HCT116 (cell line): ENCODE measurements at regions not wholly inside any gene's neighbourhood (a gene's known extent, or its start where the extent isn't known, plus 50 kb on each side); places are given as distances from the start of the nearest gene placed in this dataset.

Experiments
- ATAC-seq: fragments of 200-7000 bp; cut with Tn5 transposase; 2 replicates; pipeline ENCODE4 v1.9.1; 2020; ENCODE audit warnings: mild to moderate bottlenecking, moderate library complexity
- BruUV-seq: library from RNA; stranded (reverse); fragments of 400-500 nt; replicated peaks from 2 replicates; lab custom pipeline; 2021; lab: Mats Ljungman, UMichigan
- CTCF ChIA-PET: fragments of 300-600 bp; sonication (Branson Sonifier 250); formaldehyde crosslinking; loops from one replicate; lab custom pipeline; 2021; ENCODE audit warnings: antibody characterized with exemption; lab: Charles Lee
- POLR2A ChIA-PET: fragments of 300-600, 350-600 bp; sonication (Branson Sonifier 250); formaldehyde crosslinking; loops from one replicate; lab custom pipeline; 2021; ENCODE audit warnings: antibody characterized with exemption; lab: Charles Lee
- RAD21 ChIA-PET, 2 experiments: fragments of 300-600 bp; sonication (Branson Sonifier 250); formaldehyde crosslinking; loops; one replicate each; lab custom pipeline; 2023; ENCODE audit warnings: low total read pairs in 2 of 2; ENCODE audit not compliant: uncharacterized antibody in 2 of 2, unreplicated experiment in 2 of 2, low non-redundant PET in 1 of 2; lab: Charles Lee
- DNase-seq: peaks from one replicate; pipeline ENCODE4 v3.0.0-alpha.2; 2010; ENCODE audit warnings: low read depth, low spot score
- H2AFZ ChIP-seq: fragments of 200-600 bp; shearing (Covaris generic), sonication (generic); 2 replicates; pipeline ENCODE4 v1.6.1; 2017; ENCODE audit warnings: low read depth, mixed run types, mixed read lengths, antibody characterized with exemption, low read length; ENCODE audit not compliant: poor library complexity, severe bottlenecking
- H3K27ac ChIP-seq: 2 replicates; pipeline ENCODE4 v1.5.1; 2012; ENCODE audit warnings: low read depth, low read length
- H3K27me3 ChIP-seq: fragments of 200-600 bp; sonication (generic); 2 replicates; pipeline ENCODE4 v1.6.1; 2016; ENCODE audit warnings: mixed run types, low read length, mixed read lengths; ENCODE audit not compliant: insufficient read depth
- H3K36me3 ChIP-seq, 2 experiments: fragments of 200-500 bp in 1 of 2; fragments of 200-600 bp in 1 of 2; sonication (Bioruptor generic) in 1 of 2; sonication (generic) in 1 of 2; 2 replicates each; pipeline versions ENCODE4 v1.5.1 to v1.6.1; 2014 to 2016; ENCODE audit warnings: low read length in 2 of 2, inconsistent platforms in 1 of 2, mixed read lengths in 1 of 2, mixed run types in 1 of 2; ENCODE audit not compliant: insufficient read depth in 2 of 2, control insufficient read depth in 1 of 2
- H3K4me1 ChIP-seq, 2 experiments: fragments of 200-600 bp in 1 of 2; sonication (generic) in 1 of 2; 2 replicates each; pipeline versions ENCODE4 v1.5.1 to v1.6.1; 2012 to 2017; ENCODE audit warnings: low read length in 2 of 2, inconsistent platforms in 1 of 2, mild to moderate bottlenecking in 1 of 2, mixed read lengths in 1 of 2, mixed run types in 1 of 2, moderate library complexity in 1 of 2; ENCODE audit not compliant: insufficient read depth in 2 of 2, control insufficient read depth in 1 of 2
- H3K4me2 ChIP-seq: fragments of 200-600 bp; sonication (generic); 2 replicates; pipeline ENCODE4 v1.6.1; 2017; ENCODE audit warnings: mixed run types, low read length, mixed read lengths
- H3K4me3 ChIP-seq, 2 experiments: fragments of 200-600 bp in 1 of 2; sonication (generic) in 1 of 2; replicated peaks in 1 of 2; 2 replicates each; pipeline ENCODE4 v1.5.1; 2011 to 2016; ENCODE audit warnings: low read length in 2 of 2, control low read depth in 1 of 2, low read depth in 1 of 2, mild to moderate bottlenecking in 1 of 2, mixed read lengths in 1 of 2, mixed run types in 1 of 2
- H3K79me2 ChIP-seq: fragments of 200-600 bp; sonication (generic); 2 replicates; pipeline ENCODE4 v1.6.1; 2017; ENCODE audit warnings: mild to moderate bottlenecking, mixed run types, low read length, moderate library complexity, mixed read lengths; ENCODE audit not compliant: insufficient read depth
- H3K9ac ChIP-seq: fragments of 200-600 bp; sonication (generic); 2 replicates; pipeline ENCODE4 v1.6.1; 2016; ENCODE audit warnings: low read length, mixed read lengths
- H3K9me2 ChIP-seq: fragments of 200-600 bp; sonication (generic), shearing (Covaris generic); 2 replicates; pipeline ENCODE4 v1.6.1; 2017; ENCODE audit warnings: mixed run types, mild to moderate bottlenecking, moderate library complexity; ENCODE audit not compliant: insufficient read depth
- H3K9me3 ChIP-seq, 2 experiments: fragments of 200-500 bp in 1 of 2; fragments of 200-600 bp in 1 of 2; sonication (Bioruptor generic) in 1 of 2; sonication (generic) in 1 of 2; 2 replicates each; pipeline ENCODE4 v1.6.1; 2014 to 2017; ENCODE audit warnings: low read length in 2 of 2, mixed read lengths in 2 of 2, inconsistent platforms in 1 of 2, low read depth in 1 of 2, mild to moderate bottlenecking in 1 of 2, mixed run types in 1 of 2, moderate library complexity in 1 of 2; ENCODE audit not compliant: control insufficient read depth in 1 of 2, insufficient read depth in 1 of 2
- H4K20me1 ChIP-seq: fragments of 200-600 bp; sonication (generic), shearing (Covaris generic); 2 replicates; pipeline ENCODE4 v1.6.1; 2017; ENCODE audit warnings: mixed run types, mild to moderate bottlenecking, moderate library complexity; ENCODE audit not compliant: insufficient read depth
- CBX3 ChIP-seq: IDR thresholded peaks from 2 replicates; pipeline ENCODE4 v1.6.1; 2012; ENCODE audit warnings: low read depth
- CEBPB ChIP-seq: IDR thresholded peaks from 2 replicates; pipeline ENCODE4 v1.6.1; 2012; ENCODE audit warnings: low read depth
- FOSL1 ChIP-seq: IDR thresholded peaks from 2 replicates; pipeline ENCODE4 v1.6.1; 2012; ENCODE audit warnings: low read depth
- JUND ChIP-seq: IDR thresholded peaks from 2 replicates; pipeline ENCODE4 v1.6.1; 2012
- POLR2AphosphoS5 ChIP-seq: IDR thresholded peaks from 2 replicates; pipeline ENCODE4 v1.6.1; 2011; ENCODE audit warnings: mild to moderate bottlenecking, low read depth, low read length, moderate library complexity
- RAD21 ChIP-seq: IDR thresholded peaks from 2 replicates; pipeline ENCODE4 v1.6.1; 2012; ENCODE audit warnings: low read depth, mild to moderate bottlenecking
- REST ChIP-seq: IDR thresholded peaks from 2 replicates; pipeline ENCODE4 v1.6.1; 2012; ENCODE audit warnings: low read depth
- SIN3A ChIP-seq: IDR thresholded peaks from 2 replicates; pipeline ENCODE4 v1.6.1; 2012; ENCODE audit warnings: low read depth
- SP1 ChIP-seq: IDR thresholded peaks from 2 replicates; pipeline ENCODE4 v1.6.1; 2012; ENCODE audit warnings: low read depth
- TCF7L2 ChIP-seq: IDR thresholded peaks from 2 replicates; pipeline ENCODE4 v1.7.0; 2011; ENCODE audit warnings: borderline replicate concordance, inconsistent platforms; ENCODE audit not compliant: insufficient read depth, insufficient read length; ENCODE audit errors: extremely low read depth
- YY1 ChIP-seq: IDR thresholded peaks from 2 replicates; pipeline ENCODE4 v1.6.1; 2011; ENCODE audit warnings: low read length, low read depth, moderate library complexity, mild to moderate bottlenecking; ENCODE audit not compliant: insufficient replicate concordance; ENCODE audit errors: extremely low read depth
- ZBTB33 ChIP-seq: IDR thresholded peaks from 2 replicates; pipeline ENCODE4 v1.6.1; 2011; ENCODE audit warnings: mild to moderate bottlenecking, low read length, moderate library complexity; ENCODE audit not compliant: insufficient replicate concordance; ENCODE audit errors: extremely low read depth
- ZFX ChIP-seq: fragments of 450-650 bp; IDR thresholded peaks from 2 replicates; pipeline ENCODE4 v1.6.1; 2017
- ZNF274 ChIP-seq: fragments of 200-500 bp; sonication (Bioruptor generic); IDR thresholded peaks from 2 replicates; pipeline ENCODE4 v1.6.1; 2014; ENCODE audit warnings: mild to moderate bottlenecking, low read depth, low read length, inconsistent platforms
- intact Hi-C: fragments of 100-400 bp; cut with micrococcal nuclease; formaldehyde crosslinking; loops from 2 replicates; pipeline ENCODE4 v1.10.0; 2022
- TF ChIP-seq, protein P1 (sequence below): IDR thresholded peaks from 2 replicates; pipeline ENCODE4 v1.6.1; 2012
- TF ChIP-seq, protein P2 (sequence below), 3 experiments: fragments of 200-600 bp in 1 of 3; sonication (generic) in 1 of 3; IDR thresholded peaks in 2 of 3; conservative IDR thresholded peaks in 1 of 3; 2 replicates each; pipeline ENCODE4 v1.5.1; 2012 to 2017; ENCODE audit warnings: low read depth in 2 of 3, low read length in 2 of 3, antibody characterized with exemption in 1 of 3, borderline replicate concordance in 1 of 3, control low read depth in 1 of 3, mild to moderate bottlenecking in 1 of 3, mixed read lengths in 1 of 3, mixed run types in 1 of 3, moderate library complexity in 1 of 3; ENCODE audit not compliant: insufficient read depth in 1 of 3

- Histone ChIP-seq H3K36me3 (no peaks in the 10 kb centered on the region), H3K27me3 (peaks cover 6% of the 10 kb centered on the region; the same call in 1 of the 2 replicates), H3K4me1 (no peaks in the 10 kb centered on the region), H2AFZ (no peak overlapping the region), H3K4me2 (no peak overlapping the region), H3K27ac (no peak overlapping the region), H3K9me3 (no peaks in the 10 kb centered on the region), H3K9ac (no peak overlapping the region), H4K20me1 (no peaks in the 10 kb centered on the region), H3K4me3 (no peak overlapping the region), H3K9me2 (no peaks in the 10 kb centered on the region), H3K79me2 (no peaks in the 10 kb centered on the region)
- BruUV-seq, result no TSS peak
- no peak for ATAC-seq
- intact Hi-C loops, result no loop called here
- ChIA-PET RAD21 (no interaction called here), POLR2A (no interaction called here), CTCF (no interaction called here)
- DNase-seq, result no peak
- no peak for TF ChIP-seq RAD21
- TF ChIP-seq CBX3, result no peak
- no peak for TF ChIP-seq POLR2AphosphoS5
- TF ChIP-seq ZFX, result no peak
- TF ChIP-seq, protein P1, sequence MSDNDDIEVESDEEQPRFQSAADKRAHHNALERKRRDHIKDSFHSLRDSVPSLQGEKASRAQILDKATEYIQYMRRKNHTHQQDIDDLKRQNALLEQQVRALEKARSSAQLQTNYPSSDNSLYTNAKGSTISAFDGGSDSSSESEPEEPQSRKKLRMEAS, result no peak
- TF ChIP-seq ZNF274, result no peak
- no peak for TF ChIP-seq CEBPB
- TF ChIP-seq, protein P2, sequence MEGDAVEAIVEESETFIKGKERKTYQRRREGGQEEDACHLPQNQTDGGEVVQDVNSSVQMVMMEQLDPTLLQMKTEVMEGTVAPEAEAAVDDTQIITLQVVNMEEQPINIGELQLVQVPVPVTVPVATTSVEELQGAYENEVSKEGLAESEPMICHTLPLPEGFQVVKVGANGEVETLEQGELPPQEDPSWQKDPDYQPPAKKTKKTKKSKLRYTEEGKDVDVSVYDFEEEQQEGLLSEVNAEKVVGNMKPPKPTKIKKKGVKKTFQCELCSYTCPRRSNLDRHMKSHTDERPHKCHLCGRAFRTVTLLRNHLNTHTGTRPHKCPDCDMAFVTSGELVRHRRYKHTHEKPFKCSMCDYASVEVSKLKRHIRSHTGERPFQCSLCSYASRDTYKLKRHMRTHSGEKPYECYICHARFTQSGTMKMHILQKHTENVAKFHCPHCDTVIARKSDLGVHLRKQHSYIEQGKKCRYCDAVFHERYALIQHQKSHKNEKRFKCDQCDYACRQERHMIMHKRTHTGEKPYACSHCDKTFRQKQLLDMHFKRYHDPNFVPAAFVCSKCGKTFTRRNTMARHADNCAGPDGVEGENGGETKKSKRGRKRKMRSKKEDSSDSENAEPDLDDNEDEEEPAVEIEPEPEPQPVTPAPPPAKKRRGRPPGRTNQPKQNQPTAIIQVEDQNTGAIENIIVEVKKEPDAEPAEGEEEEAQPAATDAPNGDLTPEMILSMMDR (IDR thresholded peaks at IDR 0.05 in 2 of 3, conservative IDR thresholded peaks at IDR 0.05 in 1 of 3; ENCODE audit: borderline replicate concordance in 1 of 3, insufficient read depth in 1 of 3, low read depth in 2 of 3, low read length in 2 of 3), result no peak
- no peak for TF ChIP-seq REST
- no peak for TF ChIP-seq FOSL1
- no peak for TF ChIP-seq SP1
- no peak for TF ChIP-seq JUND
- TF ChIP-seq ZBTB33, result no peak
- no peak for TF ChIP-seq SIN3A
- no peak for TF ChIP-seq TCF7L2
- TF ChIP-seq YY1, result no peak
Measured at GRCh38 chr22:27185099-27185709, 527.8 kb downstream of the MIAT start.
